Subcutaneous abdominal adipose tissue (tissue), 5 donors: ENCODE measurements at regions not wholly inside any gene's neighbourhood (a gene's known extent, or its start where the extent isn't known, plus 50 kb on each side); places are given as distances from the start of the nearest gene placed in this dataset.
A peak's percentile ranks its signal among the peaks of the same experiment; 100 is the strongest.

Source experiments
- H3K27ac ChIP-seq: one replicate; pipeline ENCODE4 v1.7.0; 2013; ENCODE audit warnings: low read depth, mild to moderate bottlenecking, inconsistent platforms, low read length, moderate library complexity
- H3K27me3 ChIP-seq, 5 donors: one replicate each; pipeline ENCODE4 v1.7.0; 2013; ENCODE audit warnings: low read length in 5 of 5, inconsistent platforms in 1 of 5; ENCODE audit not compliant: control insufficient read depth in 5 of 5, insufficient read depth in 4 of 5
- H3K36me3 ChIP-seq, 5 donors: one replicate each; pipeline ENCODE4 v1.7.0; 2013; ENCODE audit warnings: low read length in 5 of 5; ENCODE audit not compliant: control insufficient read depth in 5 of 5, insufficient read depth in 5 of 5
- H3K4me1 ChIP-seq, 5 donors: one replicate each; pipeline ENCODE4 v1.7.0; 2013; ENCODE audit warnings: low read length in 5 of 5, mild to moderate bottlenecking in 3 of 5, moderate library complexity in 1 of 5; ENCODE audit not compliant: control insufficient read depth in 5 of 5, insufficient read depth in 5 of 5
- H3K4me3 ChIP-seq, 5 donors: one replicate each; pipeline ENCODE4 v1.7.0; 2013; ENCODE audit warnings: low read length in 5 of 5, low read depth in 1 of 5
- H3K9ac ChIP-seq, 5 donors: one replicate each; pipeline ENCODE4 v1.7.0; 2013; ENCODE audit warnings: low read length in 5 of 5, mild to moderate bottlenecking in 4 of 5, moderate library complexity in 3 of 5
- H3K9me3 ChIP-seq, 5 donors: one replicate each; pipeline ENCODE4 v1.7.0; 2013; ENCODE audit warnings: low read length in 5 of 5; ENCODE audit not compliant: control insufficient read depth in 5 of 5
- donor health status: healthy.
- donor health status: healthy.
- donor health status: healthy.
- donor health status: healthy.
- donor health status: healthy.

- H3K4me1 ChIP-seq, result peaks cover 0 to 5% (median 0%) of the 10 kb centered on the region in 5 donors
- H3K9ac ChIP-seq, result no peak overlapping the region
- no peak overlapping the region for H3K27ac ChIP-seq
- peaks cover 0 to 2% (median 0%) of the 10 kb centered on the region in 5 donors for H3K9me3 ChIP-seq
- H3K36me3 ChIP-seq, result no peaks in the 10 kb centered on the region
- H3K27me3 ChIP-seq, result no peaks in the 10 kb centered on the region
- no peak overlapping the region for H3K4me3 ChIP-seq
These were observed 239.0 kb upstream of the GIMD1 start for GRCh38 chr4:106607558-106607957.

GRCh38 chr4:106604319-106605051 lies 235.9 kb upstream of the GIMD1 start:
- Histone ChIP-seq H3K9ac (no peak overlapping the region), H3K4me1 (peaks cover 0 to 5% (median 0%) of the 10 kb centered on the region in 5 donors), H3K27ac (no peak overlapping the region), H3K9me3 (peaks cover 0 to 2% (median 0%) of the 10 kb centered on the region in 5 donors), H3K27me3 (no peaks in the 10 kb centered on the region), H3K36me3 (no peaks in the 10 kb centered on the region), H3K4me3 (no peak overlapping the region)

- Histone ChIP-seq H3K27ac (no peak overlapping the region), H3K36me3 (no peaks in the 10 kb centered on the region), H3K9ac (no peak overlapping the region), H3K9me3 (peaks cover 0 to 2% (median 0%) of the 10 kb centered on the region in 5 donors), H3K4me1 (peaks cover 0 to 5% (median 0%) of the 10 kb centered on the region in 5 donors), H3K4me3 (no peak overlapping the region), H3K27me3 (no peaks in the 10 kb centered on the region)
These were observed 234.9 kb upstream of the GIMD1 start for GRCh38 chr4:106603471-106603870.

DNA sequence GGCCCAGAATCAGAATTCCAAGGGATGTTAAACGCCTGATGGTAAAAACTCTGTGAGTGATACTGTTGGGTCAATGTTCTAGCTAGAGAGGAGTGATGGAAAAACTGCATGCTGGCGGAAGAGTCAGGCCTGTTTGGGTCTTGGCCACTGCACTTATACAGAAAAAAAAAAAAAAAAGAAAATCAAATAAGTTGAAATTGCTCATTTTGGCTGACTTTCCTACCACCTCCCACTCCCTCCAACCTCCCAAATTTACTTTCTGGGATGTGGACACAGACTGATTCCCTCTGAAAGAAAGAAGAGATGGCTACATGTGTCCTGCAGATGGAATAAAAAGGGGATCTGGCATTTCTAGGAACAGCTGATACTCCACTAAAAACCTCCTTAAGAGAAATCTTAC lies 234.1 kb upstream of the GIMD1 start:
- Histone ChIP-seq H3K4me1 (peaks cover 0 to 3% (median 0%) of the 10 kb centered on the region in 5 donors), H3K36me3 (no peaks in the 10 kb centered on the region), H3K27me3 (no peaks in the 10 kb centered on the region), H3K9ac (no peak overlapping the region), H3K9me3 (peaks cover 0 to 2% (median 0%) of the 10 kb centered on the region in 5 donors), H3K27ac (no peak overlapping the region), H3K4me3 (no peak overlapping the region)

- Histone ChIP-seq H3K9ac (no peak overlapping the region), H3K27me3 (no peaks in the 10 kb centered on the region), H3K4me1 (no peaks in the 10 kb centered on the region), H3K4me3 (no peak overlapping the region), H3K27ac (no peak overlapping the region), H3K36me3 (no peaks in the 10 kb centered on the region), H3K9me3 (peaks cover 0 to 2% (median 0%) of the 10 kb centered on the region in 5 donors)
These were observed 232.9 kb upstream of the GIMD1 start for GRCh38 chr4:106601519-106601918.

DNA sequence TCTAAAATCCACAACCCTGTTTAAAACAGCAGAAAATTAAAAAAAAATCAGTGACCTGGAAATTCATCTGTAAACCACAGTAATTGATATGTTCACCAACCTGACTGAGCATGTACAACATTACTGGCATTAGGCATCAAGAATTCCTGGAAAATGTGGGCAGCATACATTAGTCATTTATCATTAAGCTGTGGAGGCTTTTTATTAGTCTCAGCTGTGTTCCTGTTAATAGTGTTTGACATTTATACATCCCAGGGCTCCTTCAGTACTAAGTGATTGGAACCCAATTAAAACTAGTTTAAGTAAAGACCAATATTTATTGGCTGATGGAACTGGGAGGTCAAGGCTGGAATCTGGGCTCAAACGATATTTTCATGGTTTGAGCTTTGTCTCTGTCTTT lies 227.3 kb upstream of the GIMD1 start:
- Histone ChIP-seq H3K9ac (no peak overlapping the region), H3K4me1 (no peaks in the 10 kb centered on the region), H3K4me3 (no peak overlapping the region), H3K27me3 (no peaks in the 10 kb centered on the region), H3K27ac (no peak overlapping the region), H3K36me3 (no peaks in the 10 kb centered on the region), H3K9me3 (no peaks in the 10 kb centered on the region)

GRCh38 chr4:106594291-106594952 lies 225.8 kb upstream of the GIMD1 start:
- Histone ChIP-seq H3K4me1 (peaks cover 0 to 2% (median 0%) of the 10 kb centered on the region in 5 donors), H3K9ac (no peak overlapping the region), H3K9me3 (no peaks in the 10 kb centered on the region), H3K4me3 (no peak overlapping the region), H3K27me3 (no peaks in the 10 kb centered on the region), H3K36me3 (no peaks in the 10 kb centered on the region), H3K27ac (no peak overlapping the region)

DNA sequence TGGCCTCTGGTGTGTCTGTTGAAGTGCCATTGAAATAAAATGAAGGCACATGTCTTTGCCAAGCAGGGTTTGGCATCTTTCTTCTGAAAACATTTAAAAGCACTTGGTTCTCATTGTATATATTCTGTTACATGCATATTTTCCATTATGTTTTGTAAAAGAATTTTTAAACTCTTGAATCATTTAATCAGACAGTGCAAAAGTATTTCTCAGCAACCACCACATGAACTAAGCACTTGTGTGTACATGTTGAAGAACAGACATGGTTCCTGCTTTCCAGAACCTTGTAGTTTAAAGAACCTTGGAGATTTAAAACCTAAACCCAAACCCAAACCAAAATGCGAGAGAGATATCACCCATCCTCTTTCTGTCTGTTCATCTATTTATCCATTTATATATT lies 220.3 kb upstream of the GIMD1 start:
- H3K9ac ChIP-seq, result no peak overlapping the region
- H3K27me3 ChIP-seq, result no peaks in the 10 kb centered on the region
- no peaks in the 10 kb centered on the region for H3K36me3 ChIP-seq
- peaks cover 0 to 27% (median 12%) of the 10 kb centered on the region in 5 donors for H3K4me1 ChIP-seq
- H3K9me3 ChIP-seq, result no peaks in the 10 kb centered on the region
- H3K27ac ChIP-seq, result no peak overlapping the region
- H3K4me3 ChIP-seq, result no peak overlapping the region

DNA sequence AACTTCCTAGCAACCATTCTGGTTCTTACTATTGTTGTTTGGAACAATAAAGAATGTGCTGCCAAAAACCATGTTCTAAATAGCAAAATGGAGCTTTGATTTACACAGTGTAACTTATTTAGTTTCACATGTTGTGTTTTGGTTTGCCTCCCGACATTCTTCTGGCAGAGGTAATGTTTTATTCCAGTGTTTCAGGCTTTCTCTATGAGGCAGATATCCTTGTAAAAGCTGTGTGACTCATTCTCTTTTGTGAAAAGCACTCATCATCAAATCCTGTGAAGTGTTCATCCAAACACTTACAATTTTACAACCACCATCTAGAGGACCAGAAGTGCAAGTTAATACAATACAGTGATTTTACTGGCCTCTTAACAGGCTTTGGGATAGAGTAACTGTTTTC lies 219.0 kb upstream of the GIMD1 start:
- Histone ChIP-seq H3K36me3 (no peaks in the 10 kb centered on the region), H3K27me3 (no peaks in the 10 kb centered on the region), H3K27ac (no peak overlapping the region), H3K4me1 (peaks cover 0 to 32% (median 13%) of the 10 kb centered on the region in 5 donors), H3K4me3 (no peak overlapping the region), H3K9me3 (no peaks in the 10 kb centered on the region), H3K9ac (no peak overlapping the region)

DNA sequence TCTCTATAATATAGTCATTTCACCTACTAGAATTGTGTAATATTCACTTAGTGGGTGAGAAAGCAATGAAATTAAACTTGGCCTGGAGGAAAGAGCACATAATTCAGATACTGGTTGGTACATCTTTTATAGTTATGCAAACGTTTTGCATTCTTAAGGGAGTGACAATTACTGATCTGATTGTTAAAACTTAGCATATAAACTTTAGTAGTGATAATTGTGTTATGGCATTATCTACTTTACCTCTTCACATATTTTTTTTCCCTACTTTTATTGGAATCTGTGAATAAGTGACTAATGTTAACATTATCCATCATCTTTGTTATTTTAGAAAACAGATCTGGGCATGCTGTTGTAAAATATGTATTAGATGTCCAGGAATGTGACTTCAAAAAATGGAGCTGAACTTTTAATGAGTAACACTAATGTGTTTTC lies 217.4 kb upstream of the GIMD1 start:
- peaks cover 0 to 42% (median 17%) of the 10 kb centered on the region in 5 donors for H3K4me1 ChIP-seq
- no peaks in the 10 kb centered on the region for H3K9me3 ChIP-seq
- H3K4me3 ChIP-seq, result no peak overlapping the region
- no peak overlapping the region for H3K9ac ChIP-seq
- H3K27ac ChIP-seq, result peak overlapping the region; percentile 12
- H3K36me3 ChIP-seq, result no peaks in the 10 kb centered on the region
- H3K27me3 ChIP-seq, result no peaks in the 10 kb centered on the region
